ENCODE measurements at regions not wholly inside any gene's neighbourhood (a gene's known extent, or its start where the extent isn't known, plus 50 kb on each side); places are given as distances from the start of the nearest gene placed in this dataset.
"Not testable (repeated sequence)": the region's sequence is repeated elsewhere in the genome, so short reads cannot be mapped to it uniquely, and the experiment has no call there.

GRCh38 chr13:65336087-65336749, 1893.9 kb downstream of the PCDH9 start:
- Histone ChIP-seq H3K9ac (ENCODE audit: low read length) (no peak overlapping the region), H3K27me3 (ENCODE audit: low read length) (no peaks in the 10 kb centered on the region), H3K27ac (ENCODE audit: low read depth, low read length) (no peak overlapping the region), H3K4me3 (ENCODE audit: insufficient read depth, low read length, poor library complexity, severe bottlenecking) (no peak overlapping the region), H3F3A (ENCODE audit: insufficient read depth) (no peaks in the 10 kb centered on the region), H4K20me1 (ENCODE audit: low read depth, low read length) (no peaks in the 10 kb centered on the region), H3K9me3 (ENCODE audit: insufficient read depth, low read length) (no peaks in the 10 kb centered on the region), H3K9me2 (replicated peaks; ENCODE audit: insufficient read depth, low read length) (no peaks in the 10 kb centered on the region), H3K79me2 (ENCODE audit: insufficient read depth, low read length) (no peaks in the 10 kb centered on the region), H3K4me2 (ENCODE audit: low read depth, low read length, poor library complexity, severe bottlenecking) (no peak overlapping the region), H2AFZ (ENCODE audit: low read depth, low read length, severe bottlenecking) (peak overlapping the region; percentile 26), H3K36me3 (ENCODE audit: low read length) (no peaks in the 10 kb centered on the region)
- no peak for TF ChIP-seq CTCF (IDR thresholded peaks at IDR 0.05; ENCODE audit: insufficient read depth, low read length, poor library complexity, severe bottlenecking)
- no peak for TF ChIP-seq EZH2phosphoT487 (conservative IDR thresholded peaks at IDR 0.05; ENCODE audit: low read length)

- no peaks in the 10 kb centered on the region for H4K20me1 ChIP-seq (ENCODE audit: low read depth, low read length)
- H3K9me3 ChIP-seq (ENCODE audit: insufficient read depth, low read length) = no peaks in the 10 kb centered on the region
- H3K27ac ChIP-seq (ENCODE audit: low read depth, low read length) = no peak overlapping the region
- no peak overlapping the region for H2AFZ ChIP-seq (ENCODE audit: low read depth, low read length, severe bottlenecking)
- H3K36me3 ChIP-seq (ENCODE audit: low read length) = no peaks in the 10 kb centered on the region
- no peaks in the 10 kb centered on the region for H3K9me2 ChIP-seq (replicated peaks; ENCODE audit: insufficient read depth, low read length)
- H3K4me3 ChIP-seq (ENCODE audit: insufficient read depth, low read length, poor library complexity, severe bottlenecking) = no peak overlapping the region
- TF ChIP-seq CTCF (IDR thresholded peaks at IDR 0.05; ENCODE audit: insufficient read depth, low read length, poor library complexity, severe bottlenecking) (no peak), EZH2phosphoT487 (conservative IDR thresholded peaks at IDR 0.05; ENCODE audit: low read length) (no peak)
- no peaks in the 10 kb centered on the region for H3F3A ChIP-seq (ENCODE audit: insufficient read depth)
- no peak overlapping the region for H3K4me2 ChIP-seq (ENCODE audit: low read depth, low read length, poor library complexity, severe bottlenecking)
- no peaks in the 10 kb centered on the region for H3K27me3 ChIP-seq (ENCODE audit: low read length)
- no peak overlapping the region for H3K9ac ChIP-seq (ENCODE audit: low read length)
- no peaks in the 10 kb centered on the region for H3K79me2 ChIP-seq (ENCODE audit: insufficient read depth, low read length)
Measured at GRCh38 chr13:65330691-65331090, 1899.4 kb downstream of the PCDH9 start.

GRCh38 chr13:65330287-65330686, 1899.8 kb downstream of the PCDH9 start:
- no peaks in the 10 kb centered on the region for H3K36me3 ChIP-seq (ENCODE audit: low read length)
- no peak overlapping the region for H3K9ac ChIP-seq (ENCODE audit: low read length)
- no peak overlapping the region for H3K4me2 ChIP-seq (ENCODE audit: low read depth, low read length, poor library complexity, severe bottlenecking)
- H3K9me3 ChIP-seq (ENCODE audit: insufficient read depth, low read length) = no peaks in the 10 kb centered on the region
- no peak overlapping the region for H2AFZ ChIP-seq (ENCODE audit: low read depth, low read length, severe bottlenecking)
- no peak for TF ChIP-seq CTCF (IDR thresholded peaks at IDR 0.05; ENCODE audit: insufficient read depth, low read length, poor library complexity, severe bottlenecking)
- no peak for TF ChIP-seq EZH2phosphoT487 (conservative IDR thresholded peaks at IDR 0.05; ENCODE audit: low read length)
- H3F3A ChIP-seq (ENCODE audit: insufficient read depth) = no peaks in the 10 kb centered on the region
- no peaks in the 10 kb centered on the region for H4K20me1 ChIP-seq (ENCODE audit: low read depth, low read length)
- no peak overlapping the region for H3K4me3 ChIP-seq (ENCODE audit: insufficient read depth, low read length, poor library complexity, severe bottlenecking)
- H3K27ac ChIP-seq (ENCODE audit: low read depth, low read length) = no peak overlapping the region
- H3K79me2 ChIP-seq (ENCODE audit: insufficient read depth, low read length) = no peaks in the 10 kb centered on the region
- H3K9me2 ChIP-seq (replicated peaks; ENCODE audit: insufficient read depth, low read length) = no peaks in the 10 kb centered on the region
- no peaks in the 10 kb centered on the region for H3K27me3 ChIP-seq (ENCODE audit: low read length)

- not testable (repeated sequence) for H3K36me3 ChIP-seq (ENCODE audit: low read length); H3K79me2 ChIP-seq (ENCODE audit: insufficient read depth, low read length); H3F3A ChIP-seq (ENCODE audit: insufficient read depth); H3K9ac ChIP-seq (ENCODE audit: low read length); H2AFZ ChIP-seq (ENCODE audit: low read depth, low read length, severe bottlenecking); H4K20me1 ChIP-seq (ENCODE audit: low read depth, low read length); H3K27ac ChIP-seq (ENCODE audit: low read depth, low read length); H3K9me3 ChIP-seq (ENCODE audit: insufficient read depth, low read length); H3K9me2 ChIP-seq (replicated peaks; ENCODE audit: insufficient read depth, low read length); H3K4me2 ChIP-seq (ENCODE audit: low read depth, low read length, poor library complexity, severe bottlenecking); H3K4me3 ChIP-seq (ENCODE audit: insufficient read depth, low read length, poor library complexity, severe bottlenecking); H3K27me3 ChIP-seq (ENCODE audit: low read length)
Measured at GRCh38 chr13:65323192-65323591, 1906.9 kb downstream of the PCDH9 start.

- H3F3A ChIP-seq (ENCODE audit: insufficient read depth); H3K4me2 ChIP-seq (ENCODE audit: low read depth, low read length, poor library complexity, severe bottlenecking); H3K36me3 ChIP-seq (ENCODE audit: low read length); H3K4me3 ChIP-seq (ENCODE audit: insufficient read depth, low read length, poor library complexity, severe bottlenecking); H4K20me1 ChIP-seq (ENCODE audit: low read depth, low read length); H3K9ac ChIP-seq (ENCODE audit: low read length); H3K9me3 ChIP-seq (ENCODE audit: insufficient read depth, low read length); H3K79me2 ChIP-seq (ENCODE audit: insufficient read depth, low read length); H2AFZ ChIP-seq (ENCODE audit: low read depth, low read length, severe bottlenecking); H3K27ac ChIP-seq (ENCODE audit: low read depth, low read length); H3K9me2 ChIP-seq (replicated peaks; ENCODE audit: insufficient read depth, low read length); H3K27me3 ChIP-seq (ENCODE audit: low read length): not testable (repeated sequence)
Measured at GRCh38 chr13:65321423-65321822, 1908.7 kb downstream of the PCDH9 start.

Data from SU-DHL-6 (cell line).